ENCODE measurements at regions not wholly inside any gene's neighbourhood (a gene's known extent, or its start where the extent isn't known, plus 50 kb on each side); places are given as distances from the start of the nearest gene placed in this dataset.

GRCh38 chr1:164971921-164972415, 384.5 kb downstream of the LMX1A start:
- H3K4me3 ChIP-seq (replicated peaks in 1 of 4; ENCODE audit: control extremely low read depth in 1 of 4, insufficient read depth in 1 of 4, low read depth in 3 of 4, low read length in 4 of 4): no peak overlapping the region
- H3K9me3 ChIP-seq (ENCODE audit: control insufficient read depth, insufficient read depth, low read depth, low read length): no peaks in the 10 kb centered on the region
- no peak overlapping the region for H3K4me2 ChIP-seq (ENCODE audit: extremely low read depth, insufficient read depth, low read length)
- DNase-seq (ENCODE audit: low read depth in 2 of 2): no peak
- no peaks in the 10 kb centered on the region for H3K36me3 ChIP-seq (ENCODE audit: control insufficient read depth, insufficient read depth, low read length)
- H3K9ac ChIP-seq (ENCODE audit: insufficient read depth, low read length): no peak overlapping the region
- no peaks in the 10 kb centered on the region for H3K79me2 ChIP-seq (ENCODE audit: control insufficient read depth, insufficient read depth, low read length)
- no peaks in the 10 kb centered on the region for H3K4me1 ChIP-seq (ENCODE audit: control insufficient read depth, extremely low read depth, insufficient read depth, low read length)
- H3K27me3 ChIP-seq (ENCODE audit: control insufficient read depth, insufficient read depth, low read length): no peaks in the 10 kb centered on the region
- H4K20me1 ChIP-seq (ENCODE audit: control insufficient read depth, extremely low read depth, insufficient read depth, low read length): no peaks in the 10 kb centered on the region
- no peak for TF ChIP-seq EZH2 (IDR thresholded peaks at IDR 0.05; ENCODE audit: low read length, missing control alignments)
- TF ChIP-seq CTCF (conservative IDR thresholded peaks at IDR 0.05 in 1 of 2, IDR thresholded peaks at IDR 0.05 in 1 of 2; ENCODE audit: low read depth in 1 of 2, low read length in 2 of 2): no peak
- H2AFZ ChIP-seq (ENCODE audit: low read length): no peak overlapping the region
- H3K27ac ChIP-seq (ENCODE audit: insufficient read depth, low read length): no peak overlapping the region

GRCh38 chr1:164971391-164971790, 385.1 kb downstream of the LMX1A start:
- no peak overlapping the region for H2AFZ ChIP-seq (ENCODE audit: low read length)
- no peak overlapping the region for H3K4me2 ChIP-seq (ENCODE audit: extremely low read depth, insufficient read depth, low read length)
- no peak overlapping the region for H3K4me3 ChIP-seq (replicated peaks in 1 of 4; ENCODE audit: control extremely low read depth in 1 of 4, insufficient read depth in 1 of 4, low read depth in 3 of 4, low read length in 4 of 4)
- no peaks in the 10 kb centered on the region for H3K36me3 ChIP-seq (ENCODE audit: control insufficient read depth, insufficient read depth, low read length)
- no peaks in the 10 kb centered on the region for H3K27me3 ChIP-seq (ENCODE audit: control insufficient read depth, insufficient read depth, low read length)
- no peaks in the 10 kb centered on the region for H3K9me3 ChIP-seq (ENCODE audit: control insufficient read depth, insufficient read depth, low read depth, low read length)
- H3K79me2 ChIP-seq (ENCODE audit: control insufficient read depth, insufficient read depth, low read length): no peaks in the 10 kb centered on the region
- H3K4me1 ChIP-seq (ENCODE audit: control insufficient read depth, extremely low read depth, insufficient read depth, low read length): no peaks in the 10 kb centered on the region
- no peaks in the 10 kb centered on the region for H4K20me1 ChIP-seq (ENCODE audit: control insufficient read depth, extremely low read depth, insufficient read depth, low read length)
- H3K9ac ChIP-seq (ENCODE audit: insufficient read depth, low read length): no peak overlapping the region
- no peak for DNase-seq (ENCODE audit: low read depth in 2 of 2)
- TF ChIP-seq EZH2 (IDR thresholded peaks at IDR 0.05; ENCODE audit: low read length, missing control alignments): no peak
- TF ChIP-seq CTCF (conservative IDR thresholded peaks at IDR 0.05 in 1 of 2, IDR thresholded peaks at IDR 0.05 in 1 of 2; ENCODE audit: low read depth in 1 of 2, low read length in 2 of 2): no peak
- no peak overlapping the region for H3K27ac ChIP-seq (ENCODE audit: insufficient read depth, low read length)

- Histone ChIP-seq H3K79me2 (ENCODE audit: control insufficient read depth, insufficient read depth, low read length) (no peaks in the 10 kb centered on the region), H3K4me2 (ENCODE audit: extremely low read depth, insufficient read depth, low read length) (no peak overlapping the region), H3K9me3 (ENCODE audit: control insufficient read depth, insufficient read depth, low read depth, low read length) (no peaks in the 10 kb centered on the region), H3K36me3 (ENCODE audit: control insufficient read depth, insufficient read depth, low read length) (no peaks in the 10 kb centered on the region), H3K27me3 (ENCODE audit: control insufficient read depth, insufficient read depth, low read length) (no peaks in the 10 kb centered on the region), H3K27ac (ENCODE audit: insufficient read depth, low read length) (no peak overlapping the region), H3K4me3 (replicated peaks in 1 of 4; ENCODE audit: control extremely low read depth in 1 of 4, insufficient read depth in 1 of 4, low read depth in 3 of 4, low read length in 4 of 4) (no peak overlapping the region), H3K4me1 (ENCODE audit: control insufficient read depth, extremely low read depth, insufficient read depth, low read length) (no peaks in the 10 kb centered on the region), H2AFZ (ENCODE audit: low read length) (no peak overlapping the region), H3K9ac (ENCODE audit: insufficient read depth, low read length) (no peak overlapping the region), H4K20me1 (ENCODE audit: control insufficient read depth, extremely low read depth, insufficient read depth, low read length) (no peaks in the 10 kb centered on the region)
- TF ChIP-seq CTCF (conservative IDR thresholded peaks at IDR 0.05 in 1 of 2, IDR thresholded peaks at IDR 0.05 in 1 of 2; ENCODE audit: low read depth in 1 of 2, low read length in 2 of 2): no peak
- no peak for TF ChIP-seq EZH2 (IDR thresholded peaks at IDR 0.05; ENCODE audit: low read length, missing control alignments)
- DNase-seq (ENCODE audit: low read depth in 2 of 2): no peak
Observed at GRCh38 chr1:164969253-164969652, 387.3 kb downstream of the LMX1A start.
